ENCODE measurements at regions not wholly inside any gene's neighbourhood (a gene's known extent, or its start where the extent isn't known, plus 50 kb on each side); places are given as distances from the start of the nearest gene placed in this dataset.

DNA sequence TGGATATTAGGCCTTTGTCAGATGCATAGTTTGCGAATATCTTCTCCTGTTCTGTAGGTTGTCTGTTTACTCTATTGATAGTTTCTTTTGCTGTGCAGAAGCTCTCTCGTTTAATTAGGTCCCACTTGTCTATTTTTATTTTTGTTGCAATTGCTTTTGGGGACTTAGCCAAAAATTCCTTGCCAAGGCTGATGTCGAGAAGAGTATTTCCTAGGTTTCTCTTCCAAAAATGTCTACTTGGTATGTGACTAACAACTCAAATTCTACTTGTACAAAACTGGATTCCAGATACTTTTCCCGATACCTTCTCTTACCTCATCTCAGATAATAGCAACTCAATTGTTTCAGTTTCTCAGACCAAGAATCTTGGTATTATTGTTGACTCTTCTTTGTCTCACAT, 142.4 kb upstream of the GLRA2 start:
- Mint-ChIP-seq H3K27me3 (ENCODE audit: insufficient read depth, low read depth, poor library complexity) (no peaks in the 10 kb centered on the region), H3K4me3 (no peak overlapping the region), H3K36me3 (ENCODE audit: low read depth) (no peaks in the 10 kb centered on the region), H3K9me3 (no peaks in the 10 kb centered on the region), H3K4me1 (no peaks in the 10 kb centered on the region), H3K27ac (no peak overlapping the region)
- Histone ChIP-seq H3K27me3 (ENCODE audit: insufficient read depth) (no peaks in the 10 kb centered on the region), H3K4me3 (no peak overlapping the region), H3K79me2 (replicated peaks; ENCODE audit: insufficient read depth) (no peaks in the 10 kb centered on the region), H2AFZ (no peak overlapping the region), H3K4me1 (ENCODE audit: insufficient read depth) (no peaks in the 10 kb centered on the region), H4K20me1 (replicated peaks; ENCODE audit: insufficient read depth) (no peaks in the 10 kb centered on the region), H3K36me3 (ENCODE audit: insufficient read depth) (no peaks in the 10 kb centered on the region), H3K4me2 (no peak overlapping the region), H3K27ac (ENCODE audit: low read depth) (no peak overlapping the region), H3F3A (replicated peaks; ENCODE audit: low read depth) (no peaks in the 10 kb centered on the region), H3K9me2 (ENCODE audit: insufficient read depth) (no peaks in the 10 kb centered on the region)
- no peak for TF ChIP-seq POLR2AphosphoS5 (IDR thresholded peaks at IDR 0.05; ENCODE audit: low read depth)
- TF ChIP-seq NANOG (IDR thresholded peaks at IDR 0.05; ENCODE audit: borderline replicate concordance) = no peak
- no peak for TF ChIP-seq STAT1 (IDR thresholded peaks at IDR 0.05; ENCODE audit: unreplicated experiment)
- TF ChIP-seq, protein P1, sequence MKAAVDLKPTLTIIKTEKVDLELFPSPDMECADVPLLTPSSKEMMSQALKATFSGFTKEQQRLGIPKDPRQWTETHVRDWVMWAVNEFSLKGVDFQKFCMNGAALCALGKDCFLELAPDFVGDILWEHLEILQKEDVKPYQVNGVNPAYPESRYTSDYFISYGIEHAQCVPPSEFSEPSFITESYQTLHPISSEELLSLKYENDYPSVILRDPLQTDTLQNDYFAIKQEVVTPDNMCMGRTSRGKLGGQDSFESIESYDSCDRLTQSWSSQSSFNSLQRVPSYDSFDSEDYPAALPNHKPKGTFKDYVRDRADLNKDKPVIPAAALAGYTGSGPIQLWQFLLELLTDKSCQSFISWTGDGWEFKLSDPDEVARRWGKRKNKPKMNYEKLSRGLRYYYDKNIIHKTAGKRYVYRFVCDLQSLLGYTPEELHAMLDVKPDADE (IDR thresholded peaks at IDR 0.05) = no peak
- no peak for TF ChIP-seq EZH2 (IDR thresholded peaks at IDR 0.05; ENCODE audit: low read depth, unreplicated experiment)
- TF ChIP-seq, protein P2, sequence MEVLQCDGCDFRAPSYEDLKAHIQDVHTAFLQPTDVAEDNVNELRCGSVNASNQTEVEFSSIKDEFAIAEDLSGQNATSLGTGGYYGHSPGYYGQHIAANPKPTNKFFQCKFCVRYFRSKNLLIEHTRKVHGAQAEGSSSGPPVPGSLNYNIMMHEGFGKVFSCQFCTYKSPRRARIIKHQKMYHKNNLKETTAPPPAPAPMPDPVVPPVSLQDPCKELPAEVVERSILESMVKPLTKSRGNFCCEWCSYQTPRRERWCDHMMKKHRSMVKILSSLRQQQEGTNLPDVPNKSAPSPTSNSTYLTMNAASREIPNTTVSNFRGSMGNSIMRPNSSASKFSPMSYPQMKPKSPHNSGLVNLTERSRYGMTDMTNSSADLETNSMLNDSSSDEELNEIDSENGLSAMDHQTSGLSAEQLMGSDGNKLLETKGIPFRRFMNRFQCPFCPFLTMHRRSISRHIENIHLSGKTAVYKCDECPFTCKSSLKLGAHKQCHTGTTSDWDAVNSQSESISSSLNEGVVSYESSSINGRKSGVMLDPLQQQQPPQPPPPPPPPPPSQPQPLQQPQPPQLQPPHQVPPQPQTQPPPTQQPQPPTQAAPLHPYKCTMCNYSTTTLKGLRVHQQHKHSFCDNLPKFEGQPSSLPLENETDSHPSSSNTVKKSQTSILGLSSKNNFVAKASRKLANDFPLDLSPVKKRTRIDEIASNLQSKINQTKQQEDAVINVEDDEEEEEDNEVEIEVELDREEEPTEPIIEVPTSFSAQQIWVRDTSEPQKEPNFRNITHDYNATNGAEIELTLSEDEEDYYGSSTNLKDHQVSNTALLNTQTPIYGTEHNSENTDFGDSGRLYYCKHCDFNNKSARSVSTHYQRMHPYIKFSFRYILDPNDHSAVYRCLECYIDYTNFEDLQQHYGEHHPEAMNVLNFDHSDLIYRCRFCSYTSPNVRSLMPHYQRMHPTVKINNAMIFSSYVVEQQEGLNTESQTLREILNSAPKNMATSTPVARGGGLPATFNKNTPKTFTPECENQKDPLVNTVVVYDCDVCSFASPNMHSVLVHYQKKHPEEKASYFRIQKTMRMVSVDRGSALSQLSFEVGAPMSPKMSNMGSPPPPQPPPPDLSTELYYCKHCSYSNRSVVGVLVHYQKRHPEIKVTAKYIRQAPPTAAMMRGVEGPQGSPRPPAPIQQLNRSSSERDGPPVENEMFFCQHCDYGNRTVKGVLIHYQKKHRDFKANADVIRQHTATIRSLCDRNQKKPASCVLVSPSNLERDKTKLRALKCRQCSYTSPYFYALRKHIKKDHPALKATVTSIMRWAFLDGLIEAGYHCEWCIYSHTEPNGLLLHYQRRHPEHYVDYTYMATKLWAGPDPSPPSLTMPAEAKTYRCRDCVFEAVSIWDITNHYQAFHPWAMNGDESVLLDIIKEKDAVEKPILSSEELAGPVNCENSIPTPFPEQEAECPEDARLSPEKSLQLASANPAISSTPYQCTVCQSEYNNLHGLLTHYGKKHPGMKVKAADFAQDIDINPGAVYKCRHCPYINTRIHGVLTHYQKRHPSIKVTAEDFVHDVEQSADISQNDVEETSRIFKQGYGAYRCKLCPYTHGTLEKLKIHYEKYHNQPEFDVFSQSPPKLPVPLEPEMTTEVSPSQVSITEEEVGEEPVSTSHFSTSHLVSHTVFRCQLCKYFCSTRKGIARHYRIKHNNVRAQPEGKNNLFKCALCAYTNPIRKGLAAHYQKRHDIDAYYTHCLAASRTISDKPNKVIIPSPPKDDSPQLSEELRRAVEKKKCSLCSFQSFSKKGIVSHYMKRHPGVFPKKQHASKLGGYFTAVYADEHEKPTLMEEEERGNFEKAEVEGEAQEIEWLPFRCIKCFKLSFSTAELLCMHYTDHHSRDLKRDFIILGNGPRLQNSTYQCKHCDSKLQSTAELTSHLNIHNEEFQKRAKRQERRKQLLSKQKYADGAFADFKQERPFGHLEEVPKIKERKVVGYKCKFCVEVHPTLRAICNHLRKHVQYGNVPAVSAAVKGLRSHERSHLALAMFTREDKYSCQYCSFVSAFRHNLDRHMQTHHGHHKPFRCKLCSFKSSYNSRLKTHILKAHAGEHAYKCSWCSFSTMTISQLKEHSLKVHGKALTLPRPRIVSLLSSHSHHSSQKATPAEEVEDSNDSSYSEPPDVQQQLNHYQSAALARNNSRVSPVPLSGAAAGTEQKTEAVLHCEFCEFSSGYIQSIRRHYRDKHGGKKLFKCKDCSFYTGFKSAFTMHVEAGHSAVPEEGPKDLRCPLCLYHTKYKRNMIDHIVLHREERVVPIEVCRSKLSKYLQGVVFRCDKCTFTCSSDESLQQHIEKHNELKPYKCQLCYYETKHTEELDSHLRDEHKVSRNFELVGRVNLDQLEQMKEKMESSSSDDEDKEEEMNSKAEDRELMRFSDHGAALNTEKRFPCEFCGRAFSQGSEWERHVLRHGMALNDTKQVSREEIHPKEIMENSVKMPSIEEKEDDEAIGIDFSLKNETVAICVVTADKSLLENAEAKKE (CRISPR knock-in tag; IDR thresholded peaks at IDR 0.05) = no peak
- TF ChIP-seq ZNF331 (CRISPR knock-in tag; IDR thresholded peaks at IDR 0.05; ENCODE audit: low read depth) = no peak
- no peak for TF ChIP-seq JUNB (IDR thresholded peaks at IDR 0.05; ENCODE audit: unreplicated experiment)
- TF ChIP-seq, protein P3, sequence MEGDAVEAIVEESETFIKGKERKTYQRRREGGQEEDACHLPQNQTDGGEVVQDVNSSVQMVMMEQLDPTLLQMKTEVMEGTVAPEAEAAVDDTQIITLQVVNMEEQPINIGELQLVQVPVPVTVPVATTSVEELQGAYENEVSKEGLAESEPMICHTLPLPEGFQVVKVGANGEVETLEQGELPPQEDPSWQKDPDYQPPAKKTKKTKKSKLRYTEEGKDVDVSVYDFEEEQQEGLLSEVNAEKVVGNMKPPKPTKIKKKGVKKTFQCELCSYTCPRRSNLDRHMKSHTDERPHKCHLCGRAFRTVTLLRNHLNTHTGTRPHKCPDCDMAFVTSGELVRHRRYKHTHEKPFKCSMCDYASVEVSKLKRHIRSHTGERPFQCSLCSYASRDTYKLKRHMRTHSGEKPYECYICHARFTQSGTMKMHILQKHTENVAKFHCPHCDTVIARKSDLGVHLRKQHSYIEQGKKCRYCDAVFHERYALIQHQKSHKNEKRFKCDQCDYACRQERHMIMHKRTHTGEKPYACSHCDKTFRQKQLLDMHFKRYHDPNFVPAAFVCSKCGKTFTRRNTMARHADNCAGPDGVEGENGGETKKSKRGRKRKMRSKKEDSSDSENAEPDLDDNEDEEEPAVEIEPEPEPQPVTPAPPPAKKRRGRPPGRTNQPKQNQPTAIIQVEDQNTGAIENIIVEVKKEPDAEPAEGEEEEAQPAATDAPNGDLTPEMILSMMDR (conservative IDR thresholded peaks at IDR 0.05; ENCODE audit: low read depth in 2 of 2) = no peak
- TF ChIP-seq, protein P4, sequence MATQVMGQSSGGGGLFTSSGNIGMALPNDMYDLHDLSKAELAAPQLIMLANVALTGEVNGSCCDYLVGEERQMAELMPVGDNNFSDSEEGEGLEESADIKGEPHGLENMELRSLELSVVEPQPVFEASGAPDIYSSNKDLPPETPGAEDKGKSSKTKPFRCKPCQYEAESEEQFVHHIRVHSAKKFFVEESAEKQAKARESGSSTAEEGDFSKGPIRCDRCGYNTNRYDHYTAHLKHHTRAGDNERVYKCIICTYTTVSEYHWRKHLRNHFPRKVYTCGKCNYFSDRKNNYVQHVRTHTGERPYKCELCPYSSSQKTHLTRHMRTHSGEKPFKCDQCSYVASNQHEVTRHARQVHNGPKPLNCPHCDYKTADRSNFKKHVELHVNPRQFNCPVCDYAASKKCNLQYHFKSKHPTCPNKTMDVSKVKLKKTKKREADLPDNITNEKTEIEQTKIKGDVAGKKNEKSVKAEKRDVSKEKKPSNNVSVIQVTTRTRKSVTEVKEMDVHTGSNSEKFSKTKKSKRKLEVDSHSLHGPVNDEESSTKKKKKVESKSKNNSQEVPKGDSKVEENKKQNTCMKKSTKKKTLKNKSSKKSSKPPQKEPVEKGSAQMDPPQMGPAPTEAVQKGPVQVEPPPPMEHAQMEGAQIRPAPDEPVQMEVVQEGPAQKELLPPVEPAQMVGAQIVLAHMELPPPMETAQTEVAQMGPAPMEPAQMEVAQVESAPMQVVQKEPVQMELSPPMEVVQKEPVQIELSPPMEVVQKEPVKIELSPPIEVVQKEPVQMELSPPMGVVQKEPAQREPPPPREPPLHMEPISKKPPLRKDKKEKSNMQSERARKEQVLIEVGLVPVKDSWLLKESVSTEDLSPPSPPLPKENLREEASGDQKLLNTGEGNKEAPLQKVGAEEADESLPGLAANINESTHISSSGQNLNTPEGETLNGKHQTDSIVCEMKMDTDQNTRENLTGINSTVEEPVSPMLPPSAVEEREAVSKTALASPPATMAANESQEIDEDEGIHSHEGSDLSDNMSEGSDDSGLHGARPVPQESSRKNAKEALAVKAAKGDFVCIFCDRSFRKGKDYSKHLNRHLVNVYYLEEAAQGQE (IDR thresholded peaks at IDR 0.05; ENCODE audit: unreplicated experiment) = no peak
- no peak for TF ChIP-seq ZNF114 (CRISPR knock-in tag; IDR thresholded peaks at IDR 0.05)
- no peak for TF ChIP-seq CREB1 (CRISPR knock-in tag; IDR thresholded peaks at IDR 0.05; ENCODE audit: low read depth)
- TF ChIP-seq EZH2phosphoT487 (IDR thresholded peaks at IDR 0.05; ENCODE audit: unreplicated experiment) = no peak
- no peak for ATAC-seq
- no peak for DNase-seq (ENCODE audit: low spot score)
